DMS 273 (cell line): ENCODE measurements at regions not wholly inside any gene's neighbourhood (a gene's known extent, or its start where the extent isn't known, plus 50 kb on each side); places are given as distances from the start of the nearest gene placed in this dataset.
A peak's percentile ranks its signal among the peaks of the same experiment; 100 is the strongest.
"Not testable (repeated sequence)": the region's sequence is repeated elsewhere in the genome, so short reads cannot be mapped to it uniquely, and the experiment has no call there.

Experiments used
- DNase-seq: peaks from one replicate; lab custom pipeline; 2025; ENCODE audit not compliant: unreplicated experiment; lab: John Stamatoyannopoulos, UW

DNA sequence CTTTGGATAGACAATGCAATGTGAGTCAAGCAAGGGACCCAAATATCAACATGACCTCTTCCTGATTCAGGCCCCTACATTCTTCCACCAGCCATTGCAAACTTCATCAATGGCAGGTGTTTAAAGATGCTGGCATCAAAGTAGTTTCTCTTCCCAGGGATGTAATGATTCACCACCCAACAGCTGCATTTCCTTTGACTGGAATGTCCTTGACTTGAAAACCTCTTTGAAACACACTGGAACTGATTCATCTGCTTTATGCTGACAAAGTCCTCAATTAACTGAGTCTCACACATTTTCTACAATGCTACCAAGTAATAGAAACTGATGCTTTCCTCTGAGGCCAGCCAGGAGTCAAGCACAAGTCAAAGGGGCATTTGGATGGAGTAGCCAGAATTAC, 385.5 kb downstream of the GBE1 start:
- peak; percentile 9 for DNase-seq

DNA sequence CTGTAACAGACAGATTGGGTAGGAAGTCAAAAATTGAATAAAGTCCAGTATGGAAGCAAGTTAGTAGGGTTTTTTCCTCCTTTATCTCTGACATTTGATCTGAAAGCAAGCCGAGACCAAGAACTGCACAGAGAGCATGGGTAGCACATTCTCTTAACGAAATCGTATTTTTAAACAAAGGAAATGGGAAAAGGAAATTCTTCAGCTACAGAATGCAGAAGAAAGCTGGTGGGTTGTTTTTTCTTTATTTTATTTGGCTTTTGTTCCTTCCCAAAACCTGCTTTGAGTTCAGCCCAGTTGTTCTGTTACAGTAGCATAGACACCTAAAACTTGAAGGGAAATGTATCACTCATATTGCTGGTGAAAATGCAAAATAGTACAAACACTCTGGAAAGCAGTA, 397.0 kb downstream of the GBE1 start:
- no peak for DNase-seq

DNA sequence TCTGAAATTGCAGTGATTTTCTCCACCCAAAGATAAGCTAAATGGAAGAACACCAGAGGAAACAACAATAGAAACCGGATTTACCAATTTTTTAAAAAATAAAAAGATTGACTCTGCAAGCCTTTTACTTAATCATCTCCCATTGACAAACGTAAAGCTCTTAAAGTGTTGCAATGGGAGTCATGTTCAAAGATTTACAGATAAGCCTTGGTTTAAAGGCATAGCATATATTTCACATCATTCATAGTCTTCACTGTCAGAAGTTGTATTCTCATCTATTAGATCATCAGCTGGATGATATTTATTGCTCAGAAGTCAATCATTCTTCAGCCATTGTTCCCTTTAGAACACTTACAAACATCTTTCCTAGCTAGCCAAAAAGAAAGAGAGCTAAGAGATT, 397.6 kb downstream of the GBE1 start:
- DNase-seq: no peak

DNA sequence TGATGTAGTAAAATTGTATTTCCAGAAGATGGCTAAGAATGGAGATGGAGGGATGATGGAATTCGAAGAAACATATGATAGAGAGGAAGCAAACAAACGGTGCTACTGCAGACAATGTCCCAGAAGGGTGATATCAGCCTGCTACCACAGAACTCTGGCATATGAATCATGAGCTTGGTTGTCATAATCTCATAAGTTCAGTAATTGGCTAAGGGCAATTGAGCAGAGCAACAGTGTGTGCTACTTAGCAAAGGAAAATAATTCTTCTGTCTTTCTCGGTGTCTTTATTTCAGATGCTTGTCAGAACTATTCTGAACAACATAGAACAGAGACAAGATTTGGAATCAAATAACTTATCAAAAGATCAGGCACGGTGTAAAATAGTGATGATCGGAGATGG, 407.3 kb downstream of the GBE1 start:
- DNase-seq: no peak

DNA sequence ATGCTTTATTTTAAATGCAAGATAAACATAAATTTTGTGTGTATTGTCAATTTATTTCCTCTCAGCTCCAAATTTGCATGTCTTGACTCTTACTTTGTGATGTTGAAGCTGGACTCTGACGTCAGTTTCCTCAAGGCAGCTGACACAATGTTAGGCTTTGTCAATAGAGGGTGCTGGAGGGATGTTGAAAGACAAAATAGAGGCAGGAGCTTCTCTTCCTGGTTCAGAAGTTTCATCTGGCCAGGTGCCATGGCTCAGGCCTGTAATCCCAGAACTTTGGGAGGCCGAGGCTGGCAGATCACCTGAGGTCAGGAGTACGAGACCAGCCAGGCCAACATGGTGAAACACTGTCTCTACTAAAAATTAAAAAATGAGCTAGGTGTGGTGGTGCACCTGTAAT, 408.6 kb downstream of the GBE1 start:
- peak; percentile 46 for DNase-seq

DNA sequence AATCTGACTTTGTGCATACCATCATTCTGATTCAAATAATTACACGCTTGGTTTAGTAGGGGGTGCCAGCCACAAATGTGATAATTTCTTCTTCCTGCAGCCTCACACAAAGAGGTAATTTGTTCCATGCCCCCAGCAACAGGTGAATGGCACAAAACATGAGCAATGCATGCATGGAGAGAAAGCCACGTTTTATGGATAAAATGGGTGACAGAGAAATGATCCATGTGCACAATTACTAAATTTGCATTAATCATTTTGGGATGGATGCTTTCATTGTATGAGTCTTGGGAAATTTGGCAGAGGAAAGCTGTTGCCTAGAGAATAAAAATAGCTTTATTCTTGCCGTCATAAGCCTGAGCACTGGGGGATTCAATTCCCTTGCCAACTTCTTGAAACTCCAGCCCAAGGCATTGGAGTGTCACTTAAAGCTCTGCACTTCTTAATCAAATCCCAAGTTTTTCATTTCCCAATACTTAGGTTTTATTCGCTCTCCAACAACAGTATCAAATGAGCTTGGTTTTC, 411.6 kb downstream of the GBE1 start:
- no peak for DNase-seq

DNA sequence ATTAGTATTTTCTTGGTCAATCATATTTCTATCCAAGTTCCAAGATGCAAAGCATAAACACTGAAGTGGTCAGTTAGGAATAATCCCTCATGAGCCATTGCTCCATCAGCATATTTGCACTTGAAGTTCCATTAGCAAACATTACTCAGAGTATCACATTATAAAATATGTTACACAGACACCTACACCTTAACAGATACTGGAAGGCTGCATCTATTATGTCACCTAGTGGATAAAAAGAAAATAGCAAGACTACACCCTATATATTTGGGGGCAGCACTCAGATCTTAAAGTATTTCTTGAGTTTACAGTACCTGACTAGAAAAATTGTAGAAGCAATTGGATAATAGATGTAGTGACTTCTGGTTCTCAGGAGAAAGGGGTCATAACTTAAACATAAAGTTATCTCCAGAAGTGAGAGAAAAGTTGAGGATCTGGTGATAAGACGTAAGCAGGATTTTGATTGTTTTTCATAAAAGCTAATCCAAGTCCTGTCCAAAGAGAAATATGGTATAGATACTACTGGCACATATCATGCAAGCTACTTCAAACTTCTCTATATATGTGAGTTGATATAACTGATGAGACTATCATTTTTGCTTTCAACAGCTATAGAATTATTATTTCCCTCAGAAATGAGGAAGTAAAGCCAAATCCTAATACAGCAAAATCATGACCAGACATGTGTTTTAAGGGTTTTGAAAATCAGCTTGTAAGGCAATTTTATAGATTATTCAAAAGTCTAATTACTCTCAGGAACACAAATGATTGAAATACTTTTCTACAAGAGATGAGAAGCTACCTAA, 422.2 kb downstream of the GBE1 start:
- DNase-seq: peak; percentile 30

DNA sequence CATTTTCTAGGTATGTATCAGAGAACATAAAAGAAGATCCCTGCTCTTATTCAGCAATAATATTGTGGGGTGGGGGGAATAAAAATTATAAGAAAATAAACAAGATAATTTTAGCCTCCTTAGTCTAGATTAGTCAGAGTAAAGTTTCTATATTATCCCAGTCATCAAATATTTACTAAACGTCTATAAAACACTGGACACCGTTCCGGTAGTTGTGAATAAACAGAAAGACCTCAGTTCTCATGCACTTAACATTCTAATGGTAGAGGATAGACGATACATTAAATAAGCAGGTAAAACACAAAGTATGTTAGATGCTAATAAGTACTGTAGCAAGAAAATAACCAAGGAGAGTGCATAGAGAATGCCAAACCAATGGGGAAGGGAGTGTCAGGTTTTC, 425.0 kb downstream of the GBE1 start:
- DNase-seq: no peak

DNA sequence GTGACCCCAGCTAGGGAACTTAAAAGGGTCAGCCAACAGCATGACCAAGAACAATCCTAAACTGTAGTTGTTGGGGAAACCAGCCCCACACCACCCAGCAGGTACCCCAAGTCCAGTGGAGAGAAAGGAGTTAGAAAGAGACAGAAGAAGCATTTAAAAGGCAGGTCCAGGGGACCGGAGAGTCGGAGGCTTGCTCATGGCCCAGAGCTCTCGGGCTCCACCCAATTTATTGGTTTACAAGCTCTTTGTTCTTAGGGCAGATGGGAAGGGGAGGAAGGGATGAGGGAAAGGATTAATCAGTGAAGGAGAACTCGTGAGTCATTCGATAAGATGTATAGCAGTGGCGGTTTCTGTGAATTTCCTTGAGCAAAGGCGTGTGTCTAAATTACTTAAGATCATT, 431.6 kb downstream of the GBE1 start:
- DNase-seq: not testable (repeated sequence)

DNA sequence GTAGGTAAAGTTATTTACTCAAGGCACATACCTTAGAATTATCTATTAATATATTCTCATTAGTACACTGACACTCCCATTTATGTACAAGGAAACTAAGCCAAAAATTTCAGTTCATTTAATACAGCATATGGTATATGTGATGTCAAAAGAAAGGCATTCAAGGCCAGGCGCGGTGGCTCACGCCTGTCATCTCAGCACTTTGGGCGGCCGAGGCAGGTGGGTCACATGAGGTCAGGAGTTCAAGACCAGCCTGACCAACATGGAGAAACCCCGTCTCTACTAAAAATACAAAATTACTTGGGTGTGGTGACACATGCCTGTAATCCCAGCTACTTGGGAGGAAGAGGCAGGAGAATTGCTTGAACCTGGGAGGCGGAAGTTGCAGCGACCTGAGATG, 435.2 kb downstream of the GBE1 start:
- no peak for DNase-seq

DNA sequence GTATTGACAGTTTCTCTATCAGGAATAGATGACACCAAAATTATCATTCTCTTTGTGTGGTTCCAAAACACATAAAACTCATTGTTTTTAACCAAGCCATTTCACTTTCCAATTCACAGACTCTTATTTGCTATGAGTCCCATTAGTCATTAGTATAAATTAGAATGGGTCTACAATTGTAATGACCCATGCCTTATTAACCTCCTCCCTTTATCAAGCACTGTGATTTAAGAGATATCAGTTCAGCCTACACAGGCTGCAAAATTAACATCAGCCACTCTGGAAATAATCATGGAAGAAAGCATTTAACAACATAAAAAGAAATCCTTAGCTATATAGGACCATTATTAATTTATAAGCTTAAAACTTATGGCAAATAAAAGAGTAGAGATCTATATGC, 440.6 kb downstream of the GBE1 start:
- DNase-seq: no peak

DNA sequence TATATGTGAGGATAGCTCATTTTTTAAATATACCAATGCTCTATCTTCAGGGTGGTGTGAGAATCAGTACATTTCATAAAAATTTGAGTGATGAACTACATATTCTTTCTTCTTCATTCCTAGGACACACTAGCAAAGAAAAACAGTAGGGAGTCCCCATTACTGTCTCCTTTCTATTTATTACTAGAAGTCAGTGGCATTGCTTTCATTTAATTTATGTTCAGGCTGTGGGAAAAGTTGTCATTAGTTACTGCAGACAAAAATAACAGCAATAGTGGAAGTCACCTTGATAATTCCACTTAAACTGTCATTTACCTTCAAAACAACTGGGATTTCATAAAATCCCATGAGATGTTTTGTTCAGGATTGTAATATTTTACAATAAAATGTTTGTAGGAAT, 446.4 kb downstream of the GBE1 start:
- DNase-seq: no peak

DNA sequence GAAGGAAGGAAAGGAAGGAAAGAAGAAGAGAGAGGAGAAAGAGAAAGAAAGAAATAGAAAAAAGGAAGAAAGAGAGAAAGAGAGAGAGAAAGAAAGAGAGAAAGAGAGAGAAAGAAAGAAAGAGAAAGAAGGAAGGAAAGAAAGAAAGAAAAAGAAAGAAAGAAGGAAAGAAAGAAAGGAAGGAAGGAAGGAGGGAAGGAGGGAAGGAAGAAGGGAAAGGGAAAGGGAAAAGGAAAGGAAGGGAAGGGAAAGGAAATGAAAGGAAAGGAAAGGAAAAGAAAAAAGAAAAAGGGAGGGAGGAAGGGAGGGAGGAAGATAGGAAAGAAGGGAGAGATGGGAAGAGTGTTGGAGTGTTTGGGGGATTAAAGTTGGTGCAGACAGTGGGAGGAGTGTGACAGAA, 450.1 kb downstream of the GBE1 start:
- no peak for DNase-seq

DNA sequence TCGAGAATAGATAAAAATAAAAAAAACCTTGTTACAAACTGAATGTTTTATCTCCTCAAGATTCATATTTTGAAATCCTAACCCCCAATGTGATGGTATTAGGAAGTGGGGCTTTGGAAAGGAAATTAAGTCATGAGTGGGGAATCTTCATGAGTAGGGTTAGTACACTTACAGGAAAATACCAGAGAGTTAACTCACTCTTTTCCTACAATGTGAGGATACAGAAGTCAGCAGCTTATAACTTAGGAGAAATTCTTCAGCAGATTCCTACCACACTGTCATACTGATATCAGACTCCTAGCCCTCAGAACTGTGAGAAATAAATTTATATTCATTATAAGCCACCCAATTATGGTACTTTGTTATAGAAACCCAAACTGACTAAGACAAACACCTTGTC, 453.1 kb downstream of the GBE1 start:
- DNase-seq: no peak

DNA sequence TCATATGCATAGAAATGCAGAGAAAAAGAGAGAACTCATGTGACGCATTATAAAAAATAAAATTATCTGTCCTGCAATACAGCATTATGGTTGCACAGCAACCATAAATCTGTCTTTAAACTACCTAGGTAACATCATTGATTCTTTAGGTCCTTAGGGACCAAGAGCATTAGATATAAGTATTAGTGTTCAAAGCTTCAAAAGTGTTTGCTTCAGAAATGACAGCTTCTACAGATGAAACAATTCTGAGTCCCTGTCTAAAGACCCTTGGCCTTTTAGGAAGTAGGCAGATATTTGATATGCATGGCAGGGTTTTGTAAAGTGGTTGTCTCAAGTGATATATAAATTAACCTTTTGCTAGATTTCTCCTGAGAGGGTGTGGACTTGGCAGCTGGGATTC, 454.2 kb downstream of the GBE1 start:
- DNase-seq: no peak

DNA sequence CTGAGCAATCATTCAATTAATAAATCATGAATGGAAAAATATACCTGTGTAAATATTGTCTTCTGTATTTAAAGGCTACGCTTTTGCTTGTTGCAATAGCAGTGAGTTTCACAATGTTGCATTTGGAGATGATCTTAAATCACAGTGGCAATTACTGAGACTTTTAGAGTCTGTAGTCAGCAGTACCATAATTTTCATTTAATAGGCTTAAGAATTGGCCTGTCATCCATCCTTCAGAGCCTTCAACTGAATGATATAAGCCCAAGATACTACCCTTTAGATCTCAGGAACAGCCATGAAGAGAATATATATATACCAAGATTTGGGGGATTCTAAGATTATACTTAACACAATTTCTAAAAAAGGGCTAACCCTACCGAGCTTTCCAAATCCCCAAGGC, 458.1 kb downstream of the GBE1 start:
- no peak for DNase-seq

DNA sequence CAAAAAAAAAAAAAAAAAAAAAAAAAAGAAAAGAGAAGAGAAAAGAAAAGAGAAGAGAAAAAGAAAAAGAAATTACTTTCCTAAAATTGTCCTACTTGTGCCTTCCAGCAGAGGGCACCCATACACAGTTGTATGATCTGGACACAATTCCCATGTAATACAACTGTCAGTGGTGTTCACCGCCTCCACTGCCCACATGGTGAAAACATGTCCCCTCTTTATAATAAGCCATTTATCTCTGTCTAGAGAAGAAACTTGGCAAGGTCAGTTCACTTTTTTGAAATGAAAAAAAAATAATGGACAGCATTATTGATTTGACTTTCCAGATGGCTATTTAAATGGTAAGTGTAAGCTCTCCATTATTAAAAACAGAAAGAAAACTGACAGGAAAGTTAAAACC, 459.4 kb downstream of the GBE1 start:
- DNase-seq: peak; percentile 61

DNA sequence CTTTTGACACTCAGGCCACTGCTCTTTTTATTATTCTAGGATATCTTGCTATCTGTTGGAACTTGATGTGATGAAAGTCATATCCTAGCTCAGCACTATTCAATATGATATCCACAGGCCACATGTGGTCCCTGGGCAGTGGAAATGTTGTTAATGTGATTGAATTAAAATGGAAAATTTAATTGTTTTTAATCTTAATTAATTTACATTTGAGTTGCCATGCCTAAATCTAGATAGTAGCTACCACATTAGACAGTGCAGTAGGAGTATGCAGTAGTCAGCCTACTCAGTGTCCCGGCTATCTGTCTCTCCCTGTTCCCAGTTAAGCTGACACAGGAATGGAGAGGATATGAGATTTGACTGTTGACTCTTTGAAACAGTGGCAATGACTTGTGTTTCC, 460.2 kb downstream of the GBE1 start:
- DNase-seq: no peak

DNA sequence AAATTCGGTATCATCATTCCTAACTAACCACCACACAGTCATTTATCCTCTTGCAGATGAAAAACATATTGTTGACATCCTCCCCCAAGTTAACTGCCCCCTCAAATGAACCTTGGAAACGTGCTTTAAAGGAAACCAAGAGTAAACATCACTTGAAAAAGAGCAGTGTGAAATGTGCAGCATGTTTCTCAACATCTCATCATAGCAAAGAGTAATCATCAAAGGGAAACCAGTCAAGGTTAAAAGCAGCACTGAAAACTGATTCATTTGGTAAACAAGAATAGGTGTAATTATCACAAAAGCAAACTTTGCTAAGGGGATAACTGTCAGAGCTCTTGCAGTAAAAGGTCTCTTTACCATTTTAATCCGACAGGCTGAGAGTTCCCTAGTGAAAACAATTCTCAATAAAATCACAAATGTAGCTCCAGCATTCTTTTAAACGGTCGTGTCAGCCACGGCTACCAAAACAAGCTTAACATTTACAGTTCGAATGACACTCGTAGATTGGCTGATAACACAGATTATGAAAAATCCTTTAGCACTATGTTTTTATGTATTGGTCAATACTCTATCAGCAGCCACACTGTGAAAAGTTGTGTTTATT, 461.0 kb downstream of the GBE1 start:
- DNase-seq: no peak

DNA sequence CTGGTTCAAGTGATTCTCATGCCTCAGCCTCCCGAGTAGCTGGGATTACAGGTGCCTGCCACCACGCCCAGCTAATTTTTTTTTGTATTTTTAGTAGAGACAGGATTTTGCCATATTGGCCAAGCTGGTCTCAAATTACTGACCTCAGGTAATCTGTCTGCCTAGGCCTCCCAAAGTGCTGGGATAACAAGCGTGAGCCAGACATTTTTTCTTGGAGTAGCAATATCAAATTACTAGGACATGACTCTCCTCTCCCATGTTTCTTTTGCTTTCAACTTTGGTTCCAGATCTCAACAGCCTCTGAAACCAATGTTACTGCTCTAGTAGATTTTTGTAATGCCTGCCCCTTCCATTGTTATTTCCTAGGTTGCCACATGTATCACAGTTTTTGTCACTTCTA, 462.0 kb downstream of the GBE1 start:
- DNase-seq: no peak

DNA sequence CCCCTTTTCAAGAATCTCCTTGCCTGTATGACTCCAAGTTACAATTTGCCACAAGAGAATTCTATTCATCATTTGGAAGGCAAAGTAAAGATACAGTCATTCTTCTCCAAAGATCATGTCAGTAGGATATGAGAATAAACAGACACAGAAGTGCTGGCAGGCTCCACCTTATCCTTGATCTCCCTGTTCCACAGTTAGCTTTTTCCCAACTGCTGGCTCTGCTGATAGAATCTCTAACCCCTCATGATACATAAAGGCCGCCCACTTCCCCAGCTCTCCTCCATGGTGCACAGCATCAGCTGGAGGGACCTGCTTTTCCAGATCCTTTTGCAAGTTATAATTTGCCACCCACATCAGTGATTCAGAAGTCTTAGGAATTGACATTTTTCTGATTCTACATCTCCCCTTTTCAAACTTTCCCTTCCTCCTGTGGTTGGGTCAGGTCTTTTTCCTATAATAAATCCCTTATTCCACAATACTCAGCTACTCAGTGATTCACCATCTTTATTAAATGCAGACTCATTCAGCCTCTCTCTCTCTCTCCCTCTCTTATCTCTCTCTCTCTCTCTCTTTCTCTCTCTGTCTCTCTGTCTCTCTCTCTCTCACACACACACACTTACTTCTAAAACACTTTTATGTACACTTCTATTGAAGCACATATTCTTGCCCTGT, 465.4 kb downstream of the GBE1 start:
- no peak for DNase-seq

DNA sequence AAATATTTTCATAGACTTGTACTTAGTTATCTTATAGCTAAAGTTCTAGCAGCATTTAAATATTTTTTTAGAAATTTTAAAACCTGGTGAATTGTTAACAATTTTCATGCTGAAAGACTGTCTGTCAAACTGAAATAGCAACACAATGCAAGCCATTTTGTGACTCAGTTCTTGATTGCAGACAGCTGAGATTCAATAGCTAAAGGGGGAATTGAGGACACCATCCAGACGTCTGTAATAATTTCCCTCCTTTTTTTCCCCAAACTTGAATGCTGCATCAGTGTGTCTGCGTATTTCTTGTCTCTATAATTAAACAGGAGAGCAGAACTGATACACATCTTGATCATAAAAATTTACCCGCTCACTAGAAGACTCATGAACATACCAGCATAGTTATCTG, 468.3 kb downstream of the GBE1 start:
- no peak for DNase-seq
